Stomach (tissue), 8 donors: ENCODE measurements at regions not wholly inside any gene's neighbourhood (a gene's known extent, or its start where the extent isn't known, plus 50 kb on each side); places are given as distances from the start of the nearest gene placed in this dataset.

Source experiments
- DNase-seq, 2 donors: peaks; one replicate each; pipeline versions ENCODE4 v3.0.0 to v3.0.0-alpha.2; 2013 to 2019
- H3K27ac ChIP-seq, 5 donors: fragments of 200-600 bp in 4 of 5; sonication (generic) in 4 of 5; one replicate each; pipeline ENCODE4 v1.5.1; 2013 to 2019; ENCODE audit warnings: mild to moderate bottlenecking in 1 of 5, moderate library complexity in 1 of 5
- H3K27me3 ChIP-seq, 3 donors: fragments of 200-600 bp; sonication (generic); one replicate each; pipeline ENCODE4 v1.5.1; 2017 to 2019; ENCODE audit warnings: mixed run types in 1 of 3
- H3K36me3 ChIP-seq, 4 donors: fragments of 200-600 bp; sonication (generic); 1 replicate in 3 of 4; 2 replicates in 1 of 4; pipeline ENCODE4 v1.5.1; 2016 to 2019
- H3K4me1 ChIP-seq, 4 donors: fragments of 200-600 bp; sonication (generic); one replicate each; pipeline ENCODE4 v1.5.1; 2016 to 2019
- H3K4me3 ChIP-seq, 4 donors: fragments of 200-600 bp; sonication (generic) in 3 of 4; one replicate each; pipeline ENCODE4 v1.5.1; 2016 to 2019; ENCODE audit warnings: mild to moderate bottlenecking in 1 of 4
- H3K9me3 ChIP-seq, 4 donors: fragments of 200-600 bp; sonication (generic); one replicate each; pipeline ENCODE4 v1.5.1; 2016 to 2019
- EP300 ChIP-seq: sonication (generic); formaldehyde crosslinking; IDR thresholded peaks from one replicate; pipeline ENCODE4 v1.6.1; 2017; ENCODE audit warnings: antibody characterized with exemption
- POLR2A ChIP-seq, 4 donors: fragments of 450-650 bp; IDR thresholded peaks; one replicate each; pipeline ENCODE4 v1.6.1; 2016; ENCODE audit warnings: antibody characterized with exemption in 4 of 4, control low read depth in 2 of 4, mild to moderate bottlenecking in 1 of 4, moderate library complexity in 1 of 4
- POLR2AphosphoS5 ChIP-seq, 3 donors: sonication (generic); formaldehyde crosslinking; IDR thresholded peaks; one replicate each; pipeline ENCODE4 v1.6.1; 2016; ENCODE audit warnings: antibody characterized with exemption in 3 of 3
- WGBS, 5 donors: extraction: QIAGEN DNeasy Blood & Tissue Kit in 3 of 5; methylation state at CpG; one replicate each; pipeline versions ENCODE4 v1.1.5 to v1.1.7; 2013 to 2018; 5-methylcytosine and 5-hydroxymethylcytosine counted together
- intact Hi-C: fragments of 100-400 bp; cut with DNase I; formaldehyde crosslinking; loops from one replicate; pipeline ENCODE4 v1.15.1; 2023; ENCODE audit warnings: low total_unique reads
- TF ChIP-seq, protein P1 (sequence below), 7 experiments: fragments of 450-650 bp in 4 of 7; fragments of 200-600 bp in 3 of 7; sonication (generic) in 3 of 7; IDR thresholded peaks; one replicate each; pipeline ENCODE4 v1.5.1; 2016 to 2019; ENCODE audit warnings: antibody characterized with exemption in 7 of 7, control low read depth in 2 of 7, mild to moderate bottlenecking in 1 of 7
- donor health status: healthy with polysubstance abuse.
- donor health status: Bipolar disorder and iron deficiency.
- donor health status: healthy.

DNA sequence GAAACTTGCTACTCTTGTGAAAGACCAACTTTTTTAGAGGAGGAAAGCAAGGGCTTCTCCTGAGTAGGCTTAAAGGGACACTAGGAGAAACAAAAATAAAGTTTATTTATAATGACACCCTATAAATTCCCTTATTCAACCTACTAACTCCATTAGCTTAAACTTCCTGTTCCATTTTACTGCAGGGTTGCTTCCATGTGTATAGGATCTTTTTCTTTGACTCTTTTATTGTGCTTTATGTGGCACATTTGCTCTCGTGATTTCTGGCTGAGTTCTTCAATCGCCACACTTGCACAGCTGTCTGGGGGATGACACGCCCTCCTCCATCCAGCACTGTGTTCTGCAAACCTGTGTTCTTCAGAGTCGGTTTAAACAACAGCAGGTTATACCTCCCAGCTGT lies 225.7 kb upstream of the NPVF start:
- intact Hi-C loops, result no loop called here
- no peak for TF ChIP-seq POLR2AphosphoS5 (IDR thresholded peaks at IDR 0.05)
- no peak for TF ChIP-seq EP300
- TF ChIP-seq, protein P1, sequence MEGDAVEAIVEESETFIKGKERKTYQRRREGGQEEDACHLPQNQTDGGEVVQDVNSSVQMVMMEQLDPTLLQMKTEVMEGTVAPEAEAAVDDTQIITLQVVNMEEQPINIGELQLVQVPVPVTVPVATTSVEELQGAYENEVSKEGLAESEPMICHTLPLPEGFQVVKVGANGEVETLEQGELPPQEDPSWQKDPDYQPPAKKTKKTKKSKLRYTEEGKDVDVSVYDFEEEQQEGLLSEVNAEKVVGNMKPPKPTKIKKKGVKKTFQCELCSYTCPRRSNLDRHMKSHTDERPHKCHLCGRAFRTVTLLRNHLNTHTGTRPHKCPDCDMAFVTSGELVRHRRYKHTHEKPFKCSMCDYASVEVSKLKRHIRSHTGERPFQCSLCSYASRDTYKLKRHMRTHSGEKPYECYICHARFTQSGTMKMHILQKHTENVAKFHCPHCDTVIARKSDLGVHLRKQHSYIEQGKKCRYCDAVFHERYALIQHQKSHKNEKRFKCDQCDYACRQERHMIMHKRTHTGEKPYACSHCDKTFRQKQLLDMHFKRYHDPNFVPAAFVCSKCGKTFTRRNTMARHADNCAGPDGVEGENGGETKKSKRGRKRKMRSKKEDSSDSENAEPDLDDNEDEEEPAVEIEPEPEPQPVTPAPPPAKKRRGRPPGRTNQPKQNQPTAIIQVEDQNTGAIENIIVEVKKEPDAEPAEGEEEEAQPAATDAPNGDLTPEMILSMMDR (IDR thresholded peaks at IDR 0.05), result no peak
- no peak for TF ChIP-seq POLR2A (IDR thresholded peaks at IDR 0.05)
- no peaks in the 10 kb centered on the region for H3K9me3 ChIP-seq
- DNase-seq, result no peak
- H3K4me3 ChIP-seq, result no peak overlapping the region
- peak overlapping the region in 3 of 5 donors; percentile 52 to 69 (median 55) for H3K27ac ChIP-seq
- WGBS, 5 donors, result 55 to 62% (median 60%) methylated on average over 4 of the region's 4 CpGs
- H3K36me3 ChIP-seq, result no peaks in the 10 kb centered on the region
- peaks cover 9 to 37% (median 15%) of the 10 kb centered on the region in 4 donors for H3K4me1 ChIP-seq
- no peaks in the 10 kb centered on the region for H3K27me3 ChIP-seq

GRCh38 chr7:25454562-25455041 lies 226.3 kb upstream of the NPVF start:
- WGBS, 5 donors, result 61 to 67% (median 64%) methylated on average over 9 of the region's 9 CpGs
- Histone ChIP-seq H3K27me3 (no peaks in the 10 kb centered on the region), H3K4me1 (peaks cover 9 to 37% (median 15%) of the 10 kb centered on the region in 4 donors), H3K36me3 (no peaks in the 10 kb centered on the region), H3K27ac (peak overlapping the region in 4 of 5 donors; percentile 40 to 69 (median 54)), H3K4me3 (no peak overlapping the region), H3K9me3 (no peaks in the 10 kb centered on the region)
- intact Hi-C loops, result no loop called here
- no peak for TF ChIP-seq POLR2A (IDR thresholded peaks at IDR 0.05)
- TF ChIP-seq POLR2AphosphoS5 (IDR thresholded peaks at IDR 0.05), result peak in 1 of 3 donors; percentile 29
- TF ChIP-seq, protein P1 (IDR thresholded peaks at IDR 0.05), result no peak
- TF ChIP-seq EP300, result no peak
- peak in 1 of 2 donors; percentile 53 for DNase-seq

GRCh38 chr7:25455683-25456251 lies 227.5 kb upstream of the NPVF start:
- WGBS, 5 donors, result 80 to 84% (median 83%) methylated on average over 10 of the region's 10 CpGs
- H3K4me3 ChIP-seq, result no peak overlapping the region
- TF ChIP-seq, protein P1 (IDR thresholded peaks at IDR 0.05), result no peak
- TF ChIP-seq POLR2A (IDR thresholded peaks at IDR 0.05) (no peak), EP300 (no peak), POLR2AphosphoS5 (IDR thresholded peaks at IDR 0.05) (no peak)
- H3K27me3 ChIP-seq, result no peaks in the 10 kb centered on the region
- peaks cover 9 to 37% (median 15%) of the 10 kb centered on the region in 4 donors for H3K4me1 ChIP-seq
- H3K9me3 ChIP-seq, result no peaks in the 10 kb centered on the region
- DNase-seq, result no peak
- intact Hi-C loops, result no loop called here
- no peaks in the 10 kb centered on the region for H3K36me3 ChIP-seq
- peak overlapping the region in 3 of 5 donors; percentile 52 to 69 (median 67) for H3K27ac ChIP-seq

DNA sequence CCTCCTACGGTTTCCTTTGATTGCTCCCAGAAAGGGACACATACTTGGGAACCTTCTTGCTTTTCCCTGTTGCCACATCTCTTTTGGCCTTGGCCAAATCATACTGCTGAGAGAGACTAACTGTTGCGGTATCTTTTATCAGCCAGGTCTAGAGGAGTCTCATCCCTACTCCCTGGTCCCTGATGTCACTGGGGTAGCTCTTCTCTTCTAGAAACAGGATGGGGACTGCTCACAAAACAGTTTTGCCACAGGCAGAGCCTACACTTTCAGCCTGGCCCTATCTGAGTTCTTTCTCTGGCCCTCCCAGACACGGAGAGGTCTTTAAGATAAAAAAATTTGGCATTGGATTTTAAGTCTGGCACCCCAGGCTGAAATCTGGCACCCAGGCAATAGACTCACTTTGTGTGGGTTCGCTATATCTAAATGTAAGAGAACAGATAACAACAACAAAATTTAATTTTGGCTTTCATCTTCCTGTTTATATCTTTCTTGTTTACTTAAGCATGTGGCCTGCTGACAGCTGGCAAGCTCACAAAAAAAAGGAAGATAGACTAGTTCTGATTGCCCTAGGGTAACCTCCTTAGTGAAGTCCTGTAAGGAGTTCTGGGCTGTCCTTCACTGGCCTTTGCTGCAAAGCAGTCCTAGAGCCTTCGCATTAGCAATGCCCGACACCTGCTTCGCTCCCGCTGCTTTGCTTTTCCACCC lies 228.3 kb upstream of the NPVF start:
- H3K27ac ChIP-seq, result peak overlapping the region; percentile 15 to 69 (median 52)
- peak; percentile 50 to 60 for DNase-seq
- 25 to 39% (median 36%) methylated on average over 8 of the region's 8 CpGs for WGBS, 5 donors
- no peaks in the 10 kb centered on the region for H3K27me3 ChIP-seq
- no peak for TF ChIP-seq EP300
- peak; percentile 13 to 55 (median 30) for TF ChIP-seq POLR2AphosphoS5 (IDR thresholded peaks at IDR 0.05)
- H3K4me3 ChIP-seq, result no peak overlapping the region
- no peaks in the 10 kb centered on the region for H3K9me3 ChIP-seq
- no peaks in the 10 kb centered on the region for H3K36me3 ChIP-seq
- intact Hi-C loops, result no loop called here
- peaks cover 9 to 37% (median 15%) of the 10 kb centered on the region in 4 donors for H3K4me1 ChIP-seq
